Skin of body (tissue), 1 donor: ENCODE measurements at regions not wholly inside any gene's neighbourhood (a gene's known extent, or its start where the extent isn't known, plus 50 kb on each side); places are given as distances from the start of the nearest gene placed in this dataset.

ENCODE experiments used
- DNase-seq: peaks from one replicate; lab custom pipeline; 2025; lab: John Stamatoyannopoulos, UW

- no peak for DNase-seq
These were observed 148.2 kb downstream of the PCSK1 start for GRCh38 chr5:96284727-96285389.

- no peak for DNase-seq
These were observed 149.5 kb downstream of the PCSK1 start for GRCh38 chr5:96283589-96283988.

- no peak for DNase-seq
These were observed 151.0 kb downstream of the PCSK1 start for GRCh38 chr5:96282020-96282419.

- DNase-seq, result peak; percentile 1
These were observed 152.1 kb downstream of the PCSK1 start for GRCh38 chr5:96280946-96281393.

- DNase-seq, result no peak
These were observed 153.1 kb downstream of the PCSK1 start for GRCh38 chr5:96279801-96280542.

GRCh38 chr5:96278981-96279380 is 154.1 kb downstream of the PCSK1 start:
- DNase-seq, result peak; percentile 52

- no peak for DNase-seq
These were observed 158.0 kb downstream of the PCSK1 start for GRCh38 chr5:96275051-96275450.

DNA sequence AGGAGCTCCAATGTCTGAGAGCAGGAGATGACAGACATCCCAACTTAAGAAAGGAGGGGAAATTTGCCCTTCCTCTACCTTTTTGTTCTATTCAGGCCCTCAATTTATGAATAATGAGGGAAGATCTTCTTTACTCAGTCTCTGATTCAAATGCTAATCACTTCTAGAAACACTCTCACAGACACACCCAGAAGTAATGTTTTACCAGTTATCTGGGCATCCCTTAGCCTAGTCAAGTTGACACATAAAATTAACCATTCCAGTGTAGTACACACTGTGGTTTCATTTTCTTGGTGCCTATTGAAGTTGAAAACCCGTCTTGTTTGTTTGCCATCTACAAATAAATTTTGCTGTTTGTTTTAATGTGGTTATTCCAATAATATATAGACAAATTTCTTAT is 167.6 kb downstream of the PCSK1 start:
- DNase-seq, result no peak

GRCh38 chr5:96264047-96264446 is 169.0 kb downstream of the PCSK1 start:
- no peak for DNase-seq

DNA sequence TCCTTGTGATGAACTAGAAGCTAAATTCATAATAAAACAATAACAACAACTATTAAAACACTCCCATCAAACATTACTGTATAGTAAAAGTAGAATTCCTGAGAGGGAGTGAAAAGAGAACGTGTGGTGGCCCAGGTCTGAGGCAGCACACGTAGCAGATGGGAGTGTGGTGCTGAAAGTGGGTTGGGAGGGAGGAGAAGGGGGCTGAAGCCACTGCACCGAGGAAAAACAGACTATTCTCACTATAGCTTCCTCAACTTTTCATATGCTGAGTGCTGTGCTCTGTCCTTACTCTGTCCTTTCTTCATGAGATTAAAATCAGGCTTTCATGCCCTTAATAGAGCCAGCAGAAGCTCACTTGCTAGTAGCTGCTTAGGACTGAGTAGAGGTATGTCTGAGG is 170.9 kb downstream of the PCSK1 start:
- DNase-seq, result no peak

DNA sequence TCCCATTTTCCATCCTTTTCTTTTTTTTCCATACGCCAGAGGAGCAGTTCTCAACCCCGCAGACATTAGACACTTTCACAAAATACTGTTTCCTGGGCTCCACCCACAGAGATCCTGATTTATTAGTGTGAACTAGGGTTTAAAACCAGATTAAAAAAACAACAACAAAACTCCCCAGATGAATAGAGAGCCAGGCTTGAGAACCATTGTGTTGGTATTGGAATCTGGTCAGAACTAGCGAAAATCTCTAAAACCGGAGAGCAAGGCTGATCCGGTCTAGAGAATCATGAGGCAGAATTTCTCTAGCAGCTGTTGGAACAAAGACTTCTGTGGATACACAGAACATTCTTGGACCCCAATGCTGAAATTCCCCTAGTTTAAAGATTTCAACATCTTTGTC is 173.0 kb downstream of the PCSK1 start:
- DNase-seq, result no peak

GRCh38 chr5:96259151-96259772 is 173.8 kb downstream of the PCSK1 start:
- no peak for DNase-seq

GRCh38 chr5:96258692-96259091 is 174.4 kb downstream of the PCSK1 start:
- DNase-seq, result no peak

DNA sequence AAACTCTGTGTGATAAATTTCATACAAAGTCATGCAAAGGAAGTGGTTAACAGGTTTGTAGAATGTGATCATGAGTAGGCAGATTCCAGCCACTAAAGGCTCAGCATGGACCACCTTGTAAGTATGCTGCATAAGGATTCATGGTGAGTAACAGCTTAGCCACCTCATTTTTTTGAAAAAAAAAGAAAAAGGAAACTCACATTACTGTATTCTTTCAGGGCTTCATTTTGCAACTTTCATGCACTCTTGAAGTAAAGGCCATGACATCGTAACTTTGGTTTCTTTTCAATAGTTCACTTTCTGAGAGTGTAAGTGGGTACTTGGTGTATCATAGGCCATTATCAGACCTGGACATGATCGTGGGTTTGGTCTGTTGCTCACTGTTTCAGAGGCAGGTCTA is 175.1 kb downstream of the PCSK1 start:
- DNase-seq, result no peak

DNA sequence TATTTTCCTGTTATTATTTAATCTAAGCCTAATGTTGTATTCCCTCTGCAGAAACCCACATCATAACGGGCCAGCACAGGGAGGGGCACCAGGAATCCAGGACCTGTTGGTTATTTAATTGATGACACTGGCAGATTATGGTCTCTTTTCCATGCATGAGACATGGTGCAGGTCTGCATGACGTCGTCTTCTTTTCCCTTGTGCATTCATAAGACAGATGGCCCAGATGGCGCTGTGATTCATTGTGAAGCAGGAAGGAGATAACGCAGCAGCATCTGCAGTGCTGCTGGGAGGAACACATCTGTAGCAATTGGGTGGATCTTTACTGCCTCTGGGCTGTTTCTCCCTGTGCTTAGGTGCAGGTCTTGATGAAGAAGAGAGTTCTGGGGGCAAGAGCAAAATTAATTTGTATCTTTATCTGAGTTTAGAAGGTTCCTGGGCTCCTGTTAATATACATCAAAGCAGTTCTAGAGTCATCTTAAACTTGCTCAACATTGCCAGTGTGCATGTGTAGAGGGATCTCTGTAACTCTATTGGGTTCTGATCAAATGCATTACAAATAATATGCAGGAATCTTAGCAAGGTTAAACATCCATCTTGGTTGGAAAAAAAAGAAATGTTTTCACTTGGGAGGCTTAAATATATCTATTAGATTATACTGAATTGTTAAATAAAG is 176.1 kb downstream of the PCSK1 start:
- DNase-seq, result no peak

- peak; percentile 66 for DNase-seq
These were observed 177.9 kb downstream of the PCSK1 start for GRCh38 chr5:96254980-96255691.

DNA sequence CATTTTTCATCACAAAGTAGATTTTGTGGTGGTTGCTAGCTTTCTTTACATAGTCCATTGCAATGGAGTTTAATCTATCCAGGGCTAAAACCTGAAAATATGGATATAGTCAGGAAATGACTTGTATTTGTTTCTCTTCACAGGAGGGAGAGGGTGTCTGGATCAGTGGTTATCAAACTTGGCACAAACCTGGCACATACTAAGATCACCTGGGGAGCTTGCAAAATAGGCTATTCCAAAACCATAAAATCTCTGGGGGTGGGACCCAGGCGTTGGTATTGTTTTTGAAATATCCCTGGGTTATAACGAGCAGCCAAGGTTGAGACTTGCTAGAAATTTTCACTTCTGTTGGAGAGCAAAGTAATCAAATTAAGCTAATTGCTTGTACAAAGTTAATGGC is 179.9 kb downstream of the PCSK1 start:
- DNase-seq, result no peak

GRCh38 chr5:96252596-96252995 is 180.5 kb downstream of the PCSK1 start:
- DNase-seq, result no peak

DNA sequence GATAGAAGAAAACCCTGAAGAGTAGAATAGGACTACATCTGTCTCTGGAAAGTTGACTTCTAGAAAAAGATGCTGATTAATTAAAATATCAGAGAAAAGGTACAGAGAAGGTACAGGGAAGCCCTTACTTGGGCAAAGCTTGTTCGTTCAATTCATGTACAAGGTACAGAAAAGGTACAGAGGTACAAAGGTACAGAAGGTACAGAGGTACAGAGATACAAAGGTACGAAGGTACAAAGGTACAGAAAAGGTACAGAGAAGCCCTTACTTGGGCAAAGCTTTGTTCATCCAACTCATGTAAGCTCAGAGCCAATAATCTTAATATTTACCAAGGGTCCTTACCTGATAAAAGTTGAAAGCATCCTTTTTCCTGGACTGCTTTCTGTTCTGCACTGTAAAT is 182.3 kb downstream of the PCSK1 start:
- no peak for DNase-seq

GRCh38 chr5:96248131-96248530 is 184.9 kb downstream of the PCSK1 start:
- DNase-seq, result no peak

DNA sequence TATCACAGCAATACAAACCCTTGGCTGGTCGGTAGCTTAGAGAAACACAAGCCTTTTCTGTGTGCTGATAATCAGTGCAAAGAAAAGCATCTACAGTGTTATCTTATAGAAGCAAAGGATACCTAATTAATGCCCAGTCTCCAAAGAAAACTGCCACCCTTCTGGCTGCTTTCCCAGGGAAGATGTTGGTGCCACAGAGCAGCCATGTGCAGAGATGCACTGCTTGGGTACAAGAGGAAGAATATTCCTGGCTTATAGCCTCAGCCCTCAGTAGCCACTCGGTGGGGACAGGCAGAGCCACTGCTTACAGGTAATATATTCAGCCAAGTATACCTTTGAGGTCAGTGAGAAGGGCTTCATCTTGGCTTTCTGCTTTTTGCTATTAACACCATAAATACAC is 185.3 kb downstream of the PCSK1 start:
- DNase-seq, result no peak
